ENCODE measurements at regions not wholly inside any gene's neighbourhood (a gene's known extent, or its start where the extent isn't known, plus 50 kb on each side); places are given as distances from the start of the nearest gene placed in this dataset.

- TF ChIP-seq HMGXB4 (CRISPR knock-in tag; IDR thresholded peaks at IDR 0.05; ENCODE audit: borderline replicate concordance), result no peak
- no peak for TF ChIP-seq CTCF (IDR thresholded peaks at IDR 0.05)
- TF ChIP-seq SMC3 (IDR thresholded peaks at IDR 0.05), result no peak
- TF ChIP-seq POLR2A (IDR thresholded peaks at IDR 0.05; ENCODE audit: low read length), result no peak
- TF ChIP-seq JUNB (IDR thresholded peaks at IDR 0.05), result no peak
Observed at GRCh38 chr4:149048451-149049143, 606.4 kb upstream of the NR3C2 start.
